Muscle of leg (tissue), 3 donors: ENCODE measurements at regions not wholly inside any gene's neighbourhood (a gene's known extent, or its start where the extent isn't known, plus 50 kb on each side); places are given as distances from the start of the nearest gene placed in this dataset.

Experiments used
- DNase-seq: peaks from one replicate; pipeline ENCODE4 v3.0.0; 2013
- H3K27ac ChIP-seq: one replicate; pipeline ENCODE4 v1.5.1; 2013; ENCODE audit warnings: mild to moderate bottlenecking, low read length, control low read depth
- H3K27me3 ChIP-seq: one replicate; pipeline ENCODE4 v1.6.1; 2013; ENCODE audit warnings: low read length; ENCODE audit not compliant: control insufficient read depth, insufficient read depth
- H3K36me3 ChIP-seq: one replicate; pipeline ENCODE4 v1.6.1; 2013; ENCODE audit warnings: low read length; ENCODE audit not compliant: control insufficient read depth, insufficient read depth
- H3K4me1 ChIP-seq: one replicate; pipeline ENCODE4 v1.6.1; 2013; ENCODE audit warnings: low read length; ENCODE audit not compliant: control insufficient read depth, insufficient read depth
- H3K4me3 ChIP-seq: one replicate; pipeline ENCODE4 v1.5.1; 2013; ENCODE audit warnings: low read length, control low read depth
- H3K9me3 ChIP-seq: replicated peaks from 2 replicates; pipeline ENCODE4 v1.6.1; 2013; ENCODE audit warnings: low read depth, low read length; ENCODE audit not compliant: control insufficient read depth
- WGBS: methylation state at CpG from one replicate; pipeline ENCODE4 v1.1.5; 2013; ENCODE audit warnings: missing lambda C conversion rate; ENCODE audit not compliant: insufficient coverage; 5-methylcytosine and 5-hydroxymethylcytosine counted together

DNA sequence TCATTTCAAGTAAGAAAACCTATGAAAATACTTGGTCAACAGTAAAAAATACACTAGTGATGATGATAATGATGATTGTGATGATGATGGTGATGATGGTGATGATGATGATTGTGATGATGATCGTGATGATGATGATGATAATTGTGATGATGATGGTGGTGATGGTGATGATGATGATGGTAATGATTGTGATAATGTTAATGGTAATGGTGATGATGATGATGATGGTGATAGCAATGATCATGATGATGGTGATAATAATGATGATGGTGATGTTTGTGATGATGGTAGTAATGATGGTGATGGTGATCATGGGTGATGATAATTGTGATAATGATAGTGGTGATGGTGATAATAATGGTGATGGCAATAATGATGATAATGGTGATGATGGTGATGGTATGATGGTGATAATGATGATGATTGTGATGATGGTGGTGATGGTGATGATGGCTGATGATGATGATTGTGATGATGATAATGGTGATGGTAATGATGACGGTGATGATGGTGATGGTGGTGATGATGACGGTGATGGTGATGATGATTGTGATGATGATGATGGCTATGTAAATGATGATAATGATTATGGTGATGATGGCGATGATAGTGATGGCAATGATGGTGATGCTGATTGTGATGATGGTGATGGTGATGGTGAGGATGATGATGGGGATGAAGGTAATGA is 62.1 kb downstream of the VCX3A start:
- H3K4me1 ChIP-seq: no peaks in the 10 kb centered on the region
- 90% methylated on average over 4 of the region's 4 CpGs for whole genome bisulfite sequencing
- H3K36me3 ChIP-seq: no peaks in the 10 kb centered on the region

DNA sequence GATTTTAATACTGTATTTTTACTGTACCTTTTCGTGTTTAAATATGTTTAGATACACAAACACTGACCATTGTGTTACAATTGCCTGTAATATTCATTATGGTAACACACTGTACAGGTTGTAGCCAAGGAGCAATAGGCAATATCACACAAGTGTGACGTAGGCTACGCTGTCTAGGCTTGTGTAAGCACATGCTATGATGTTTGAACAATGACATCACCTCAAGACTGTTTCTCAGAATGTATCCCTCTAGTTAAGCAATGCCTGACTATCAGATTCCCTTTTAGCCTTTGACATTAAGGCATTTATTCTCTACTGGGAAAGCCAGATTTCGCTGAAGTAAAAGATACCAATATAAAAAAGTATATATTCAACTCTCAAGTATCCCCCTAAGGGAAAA is 66.2 kb downstream of the VCX3A start:
- H3K9me3 ChIP-seq: no peaks in the 10 kb centered on the region
- H3K36me3 ChIP-seq: no peaks in the 10 kb centered on the region
- no CpG with 5 or more reads among the region's 4 CpGs for WGBS
- no peaks in the 10 kb centered on the region for H3K4me1 ChIP-seq
- no peak overlapping the region for H3K4me3 ChIP-seq
- no peak overlapping the region for H3K27ac ChIP-seq
- DNase-seq: no peak
- H3K27me3 ChIP-seq: peaks cover 2% of the 10 kb centered on the region

More for the DNA sequence above, 62.1 kb downstream of the VCX3A start:
- peaks cover 1% of the 10 kb centered on the region for H3K27me3 ChIP-seq
- H3K27ac ChIP-seq: no peak overlapping the region
- no peak for DNase-seq
- H3K9me3 ChIP-seq: no peaks in the 10 kb centered on the region
- no peak overlapping the region for H3K4me3 ChIP-seq

DNA sequence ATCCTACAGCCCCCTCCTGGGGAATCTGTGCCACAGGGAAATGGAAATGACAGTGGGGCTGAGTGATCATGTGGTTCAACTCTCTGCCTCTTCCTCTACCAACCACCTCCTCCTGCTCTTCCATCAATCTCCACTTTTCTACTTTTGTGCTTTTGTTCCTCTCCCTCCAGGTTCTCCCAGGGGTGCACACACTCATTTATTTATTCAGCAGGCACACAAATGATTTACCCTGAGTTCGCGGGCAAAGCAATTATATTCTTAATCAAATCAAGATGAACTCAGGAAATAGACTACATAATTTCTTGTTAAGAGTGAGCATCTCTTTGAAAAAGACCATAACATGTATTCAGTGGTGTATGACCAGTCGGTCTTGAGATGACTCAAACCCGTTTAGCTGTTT is 69.2 kb downstream of the VCX3A start:
- Histone ChIP-seq H3K36me3 (no peaks in the 10 kb centered on the region), H3K27ac (no peak overlapping the region), H3K9me3 (no peaks in the 10 kb centered on the region), H3K27me3 (peaks cover 2% of the 10 kb centered on the region), H3K4me1 (no peaks in the 10 kb centered on the region), H3K4me3 (no peak overlapping the region)
- DNase-seq: no peak
- WGBS: no CpG with 5 or more reads among the region's 4 CpGs

DNA sequence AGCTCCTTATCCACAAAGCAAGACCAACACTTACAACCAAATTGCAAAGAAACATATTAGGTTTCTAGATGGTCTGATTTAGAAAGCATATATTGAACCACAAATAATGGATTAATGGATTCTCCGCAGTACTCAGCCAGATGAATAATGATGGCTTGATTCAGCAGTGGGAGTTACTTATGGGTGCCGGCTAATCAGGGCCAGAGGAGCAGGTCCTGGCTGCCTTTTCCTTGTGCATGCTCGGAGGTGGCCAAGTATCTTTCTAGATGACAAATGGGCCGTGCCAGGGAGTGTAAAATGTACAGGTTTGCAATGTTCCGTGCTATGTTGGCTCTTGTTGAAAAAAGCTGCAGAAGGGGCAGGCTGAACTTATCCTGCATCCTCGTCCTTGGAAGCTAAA is 70.2 kb downstream of the VCX3A start:
- no peak for DNase-seq
- Histone ChIP-seq H3K4me1 (no peaks in the 10 kb centered on the region), H3K4me3 (no peak overlapping the region), H3K27ac (no peak overlapping the region), H3K9me3 (no peaks in the 10 kb centered on the region), H3K27me3 (peaks cover 2% of the 10 kb centered on the region), H3K36me3 (no peaks in the 10 kb centered on the region)
- 60% methylated on average over 4 of the region's 6 CpGs for WGBS

DNA sequence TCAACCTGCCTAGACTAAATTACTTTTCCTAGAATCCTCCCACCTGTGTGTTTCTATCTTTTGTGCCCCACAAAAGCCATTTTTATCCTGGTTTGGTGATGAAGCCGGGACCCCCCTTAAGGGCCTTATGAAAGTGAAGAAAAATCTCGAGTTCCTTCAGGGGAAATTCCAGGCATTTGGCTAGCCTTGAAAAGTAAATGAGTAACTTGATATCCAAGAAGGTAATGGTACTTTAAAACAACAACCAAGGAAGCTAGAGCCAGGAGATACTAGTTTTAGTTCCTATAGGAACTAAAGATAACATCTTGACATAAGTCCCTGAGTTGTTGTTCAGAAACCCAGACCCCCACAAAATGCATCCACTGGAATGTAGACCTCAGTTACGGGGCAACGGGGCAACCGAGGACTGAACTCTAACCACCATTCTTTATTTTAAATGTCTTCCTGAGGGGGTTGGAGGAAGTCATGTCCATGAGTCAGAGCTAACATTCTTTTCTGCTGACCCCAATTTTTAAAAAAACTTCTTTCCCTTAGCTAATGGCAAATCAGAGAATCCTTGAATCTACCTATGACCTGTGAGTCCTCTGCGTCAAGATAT is 73.9 kb downstream of the VCX3A start:
- Histone ChIP-seq H3K27me3 (no peaks in the 10 kb centered on the region), H3K4me1 (no peaks in the 10 kb centered on the region), H3K9me3 (no peaks in the 10 kb centered on the region), H3K27ac (no peak overlapping the region), H3K4me3 (no peak overlapping the region), H3K36me3 (no peaks in the 10 kb centered on the region)
- no peak for DNase-seq
- WGBS: 100% methylated on average over 1 of the region's 6 CpGs

DNA sequence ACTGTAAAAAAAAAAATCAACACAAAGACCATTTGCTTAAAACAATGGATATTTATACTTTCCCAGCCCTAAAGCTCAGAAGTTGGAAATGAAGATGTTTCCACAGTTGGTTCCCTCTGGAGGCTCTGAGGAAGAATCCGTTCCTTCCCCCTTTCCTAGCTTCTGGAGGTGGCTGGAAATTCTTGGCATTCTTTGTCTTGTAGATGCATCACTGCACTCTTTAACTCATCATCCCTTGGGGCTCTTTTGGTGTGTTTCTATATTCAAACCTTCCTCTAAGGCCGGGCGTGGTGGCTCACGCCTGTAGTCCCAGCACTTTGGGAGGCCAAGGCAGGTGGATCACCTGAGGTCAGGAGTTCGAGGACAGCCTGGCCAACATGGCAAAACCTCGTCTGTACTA is 78.7 kb downstream of the VCX3A start:
- Histone ChIP-seq H3K36me3 (no peaks in the 10 kb centered on the region), H3K9me3 (no peaks in the 10 kb centered on the region), H3K27ac (no peak overlapping the region), H3K4me3 (no peak overlapping the region), H3K4me1 (no peaks in the 10 kb centered on the region), H3K27me3 (no peaks in the 10 kb centered on the region)
- no CpG with 5 or more reads among the region's 6 CpGs for WGBS
- no peak for DNase-seq

DNA sequence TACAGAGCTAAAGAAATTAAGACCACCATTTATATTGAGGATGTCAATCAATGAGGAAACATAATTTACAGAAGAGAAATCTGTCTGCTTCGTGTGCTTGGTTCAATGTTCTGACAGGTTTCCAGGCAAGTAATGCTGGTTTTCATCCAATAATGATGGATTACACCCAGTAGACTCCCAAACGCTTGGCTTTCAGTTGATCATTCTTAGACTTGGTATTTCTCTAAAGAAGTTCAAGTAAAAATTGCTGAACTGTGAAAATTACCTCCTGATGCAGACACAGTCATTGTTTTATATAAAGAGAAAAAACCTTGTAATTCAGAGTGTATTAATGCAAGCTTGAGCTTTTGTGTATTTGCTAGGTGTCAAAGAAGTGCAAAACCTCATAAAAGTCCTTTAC is 85.0 kb downstream of the VCX3A start:
- no peaks in the 10 kb centered on the region for H3K36me3 ChIP-seq
- H3K4me3 ChIP-seq: no peak overlapping the region
- no CpG with 5 or more reads among the region's 2 CpGs for WGBS
- H3K27ac ChIP-seq: no peak overlapping the region
- DNase-seq: no peak
- no peaks in the 10 kb centered on the region for H3K9me3 ChIP-seq
- H3K4me1 ChIP-seq: no peaks in the 10 kb centered on the region
- H3K27me3 ChIP-seq: no peaks in the 10 kb centered on the region

DNA sequence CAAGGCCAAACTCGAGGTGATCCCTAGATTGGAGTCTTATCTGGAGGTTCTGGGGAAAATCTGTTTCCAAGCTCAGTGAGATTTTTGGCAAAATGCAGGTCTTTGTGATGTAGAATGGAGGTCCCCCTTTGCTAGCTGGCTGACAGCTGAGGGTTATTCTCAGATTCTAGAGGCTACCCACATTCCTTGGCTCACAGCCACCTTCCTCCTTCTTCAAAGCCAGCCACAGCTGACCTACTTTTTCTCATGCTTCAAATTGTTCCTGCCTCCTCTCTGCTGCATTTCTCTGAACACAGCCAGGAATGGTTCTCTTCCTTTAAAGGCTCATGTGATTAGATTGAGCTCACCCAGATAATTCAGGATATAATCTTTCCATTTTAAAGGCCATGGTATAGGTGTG is 86.9 kb downstream of the VCX3A start:
- Histone ChIP-seq H3K4me1 (no peaks in the 10 kb centered on the region), H3K27me3 (no peaks in the 10 kb centered on the region), H3K4me3 (no peak overlapping the region), H3K36me3 (no peaks in the 10 kb centered on the region), H3K27ac (no peak overlapping the region), H3K9me3 (no peaks in the 10 kb centered on the region)
- WGBS: 29% methylated on average over 1 of the region's 1 CpG
- DNase-seq: peak; percentile 20

DNA sequence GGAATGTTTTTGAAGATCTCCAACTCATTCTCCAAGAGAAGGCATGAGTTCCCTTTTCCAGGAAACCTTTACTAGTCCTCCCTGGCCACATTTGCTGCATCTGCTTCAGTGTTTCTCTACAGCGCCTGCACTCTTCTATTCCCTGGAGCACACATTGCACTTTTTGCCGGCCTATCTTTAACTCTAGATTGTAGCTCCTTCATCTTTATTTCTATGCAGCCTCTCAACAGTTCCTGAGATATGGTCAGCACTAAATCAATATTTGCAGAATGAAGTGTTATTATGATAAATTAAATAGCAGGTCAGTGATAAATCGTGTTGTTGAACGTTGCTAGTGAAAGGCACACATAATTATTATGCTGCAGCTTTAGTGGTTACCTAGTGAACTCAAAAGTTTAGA is 88.3 kb downstream of the VCX3A start:
- H3K9me3 ChIP-seq: no peaks in the 10 kb centered on the region
- no peaks in the 10 kb centered on the region for H3K4me1 ChIP-seq
- 40% methylated on average over 2 of the region's 4 CpGs for WGBS
- no peaks in the 10 kb centered on the region for H3K27me3 ChIP-seq
- H3K27ac ChIP-seq: no peak overlapping the region
- H3K36me3 ChIP-seq: no peaks in the 10 kb centered on the region
- H3K4me3 ChIP-seq: no peak overlapping the region
- DNase-seq: no peak

DNA sequence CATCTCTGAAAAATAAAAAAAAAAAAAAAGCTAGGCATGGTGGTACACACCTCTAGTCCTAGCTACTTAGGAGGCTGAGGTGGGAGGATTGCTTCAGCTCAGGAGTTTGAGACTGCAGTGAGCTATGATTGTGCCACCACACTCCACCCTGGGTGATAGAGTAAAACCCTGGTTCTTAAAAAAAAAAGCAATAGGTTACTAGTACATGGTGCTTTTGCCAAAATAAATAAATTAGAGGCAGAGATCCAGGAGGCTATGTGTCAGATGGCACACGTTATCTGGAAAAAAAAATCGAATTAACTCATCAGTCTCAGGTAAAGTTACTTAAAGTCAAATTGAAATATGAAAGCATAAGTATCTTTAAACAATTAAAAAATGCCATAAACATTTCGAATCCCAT is 94.3 kb downstream of the VCX3A start:
- Histone ChIP-seq H3K27me3 (peaks cover 2% of the 10 kb centered on the region), H3K27ac (no peak overlapping the region), H3K36me3 (no peaks in the 10 kb centered on the region), H3K4me1 (no peaks in the 10 kb centered on the region), H3K9me3 (no peaks in the 10 kb centered on the region), H3K4me3 (no peak overlapping the region)
- no CpG with 5 or more reads among the region's 3 CpGs for WGBS
- DNase-seq: no peak

DNA sequence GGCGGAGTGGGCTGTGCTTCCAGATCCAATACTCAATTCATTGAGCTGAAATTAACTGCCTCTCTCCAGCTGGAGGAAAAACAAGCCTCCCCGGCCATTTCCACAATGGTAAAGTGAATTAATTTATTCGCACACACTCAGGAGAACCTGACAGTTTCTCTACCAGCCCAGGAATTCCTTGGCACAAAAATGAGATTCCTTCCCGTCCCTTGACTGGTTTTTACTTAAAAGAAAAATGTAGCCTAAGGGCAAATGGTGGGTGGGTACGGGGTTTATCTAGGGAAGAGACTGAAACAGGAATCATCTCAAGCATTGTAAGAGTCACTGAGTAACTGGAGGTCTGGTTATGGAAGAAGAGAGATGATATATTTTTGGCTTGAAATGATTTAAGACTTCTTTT is 102.7 kb downstream of the VCX3A start:
- 92% methylated on average over 2 of the region's 5 CpGs for WGBS
- H3K36me3 ChIP-seq: no peaks in the 10 kb centered on the region
- no peak for DNase-seq
- H3K27me3 ChIP-seq: no peaks in the 10 kb centered on the region
- H3K4me1 ChIP-seq: no peaks in the 10 kb centered on the region
- H3K27ac ChIP-seq: no peak overlapping the region
- no peaks in the 10 kb centered on the region for H3K9me3 ChIP-seq
- H3K4me3 ChIP-seq: no peak overlapping the region
